NOMO-1 treated with DMSO at 0.1 percent for 48 hours (cell line): ENCODE measurements at regions not wholly inside any gene's neighbourhood (a gene's known extent, or its start where the extent isn't known, plus 50 kb on each side); places are given as distances from the start of the nearest gene placed in this dataset.

Experiments
- DNase-seq: peaks from one replicate; lab custom pipeline; 2025; ENCODE audit not compliant: unreplicated experiment; lab: John Stamatoyannopoulos, UW

GRCh38 chr3:59547874-59548273, 498.0 kb upstream of the CFAP20DC start:
- no peak for DNase-seq

DNA sequence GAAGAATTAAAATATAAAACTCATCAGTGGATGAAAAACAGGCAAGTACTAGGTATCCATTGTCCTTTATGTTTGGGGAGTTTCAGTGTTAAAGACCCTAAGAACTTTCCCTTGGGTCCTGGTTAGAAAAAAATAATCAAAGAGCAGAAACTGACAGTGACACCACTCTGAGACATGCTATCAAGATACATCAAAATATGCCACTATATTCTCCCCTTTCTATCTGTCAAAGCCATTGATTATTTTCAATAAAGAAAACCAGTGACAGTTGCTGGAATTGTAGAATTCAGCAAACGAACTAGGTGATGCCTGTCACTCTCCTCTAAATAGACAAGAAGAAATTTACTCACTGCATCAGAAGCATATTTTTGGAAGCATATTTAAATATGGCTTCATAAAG, 496.7 kb upstream of the CFAP20DC start:
- no peak for DNase-seq

DNA sequence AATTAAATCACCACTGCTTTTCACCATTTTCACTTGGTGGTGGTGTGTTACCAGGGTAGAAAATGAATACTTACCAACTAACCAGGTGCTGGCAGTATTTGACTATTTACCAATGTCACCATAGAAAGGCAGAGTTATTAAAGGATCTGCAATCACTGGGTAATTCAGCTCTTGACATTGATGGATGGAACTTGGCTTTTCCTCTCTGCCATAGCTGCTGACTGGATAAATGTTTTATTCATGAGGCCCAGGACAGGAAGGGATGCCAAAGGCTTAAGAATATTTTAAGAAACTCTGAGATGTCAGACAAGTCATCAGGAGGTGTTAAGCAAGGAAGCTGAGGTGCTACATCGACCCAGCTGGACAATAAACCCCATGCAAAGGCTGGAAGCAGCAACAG, 495.5 kb upstream of the CFAP20DC start:
- DNase-seq, result no peak

GRCh38 chr3:59542276-59542675, 492.5 kb upstream of the CFAP20DC start:
- DNase-seq, result no peak

DNA sequence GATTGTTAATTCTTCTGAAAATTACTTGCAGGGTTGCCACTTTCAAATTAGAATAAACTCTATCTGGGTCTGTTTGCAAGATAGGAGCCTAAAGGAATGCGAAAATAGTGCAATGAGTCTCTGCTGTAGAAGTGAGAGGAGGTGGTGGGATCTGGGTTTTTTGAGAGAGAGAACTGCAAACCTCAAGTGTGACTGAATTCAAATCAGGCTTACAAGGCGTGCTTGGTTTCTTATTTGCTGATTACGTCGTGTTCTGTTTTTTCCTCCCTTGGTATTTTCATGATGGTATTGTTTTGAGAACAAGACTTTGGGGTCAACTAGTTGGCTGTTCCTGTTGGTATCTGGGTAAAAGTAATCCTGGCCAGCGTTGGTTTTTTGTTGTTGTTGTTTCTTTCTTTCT, 490.9 kb upstream of the CFAP20DC start:
- DNase-seq, result no peak

DNA sequence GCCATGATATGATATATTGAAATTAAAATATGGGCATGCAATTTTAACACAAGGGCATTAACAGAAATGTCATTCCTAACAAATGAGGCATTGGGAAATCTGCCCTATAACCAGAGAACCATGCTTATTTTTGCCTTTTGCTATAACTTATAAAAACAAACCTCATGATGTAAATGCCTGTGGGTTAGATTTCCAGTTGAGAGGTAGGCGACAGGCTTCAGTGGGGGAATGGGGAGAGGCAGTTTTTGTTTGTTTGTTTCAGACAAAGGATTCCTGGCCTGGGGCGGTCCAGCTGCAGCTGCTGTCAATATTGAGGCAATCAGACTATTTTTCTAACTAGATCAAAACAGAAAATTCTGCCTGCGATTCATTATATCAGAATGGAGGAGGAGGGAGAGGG, 490.4 kb upstream of the CFAP20DC start:
- no peak for DNase-seq

DNA sequence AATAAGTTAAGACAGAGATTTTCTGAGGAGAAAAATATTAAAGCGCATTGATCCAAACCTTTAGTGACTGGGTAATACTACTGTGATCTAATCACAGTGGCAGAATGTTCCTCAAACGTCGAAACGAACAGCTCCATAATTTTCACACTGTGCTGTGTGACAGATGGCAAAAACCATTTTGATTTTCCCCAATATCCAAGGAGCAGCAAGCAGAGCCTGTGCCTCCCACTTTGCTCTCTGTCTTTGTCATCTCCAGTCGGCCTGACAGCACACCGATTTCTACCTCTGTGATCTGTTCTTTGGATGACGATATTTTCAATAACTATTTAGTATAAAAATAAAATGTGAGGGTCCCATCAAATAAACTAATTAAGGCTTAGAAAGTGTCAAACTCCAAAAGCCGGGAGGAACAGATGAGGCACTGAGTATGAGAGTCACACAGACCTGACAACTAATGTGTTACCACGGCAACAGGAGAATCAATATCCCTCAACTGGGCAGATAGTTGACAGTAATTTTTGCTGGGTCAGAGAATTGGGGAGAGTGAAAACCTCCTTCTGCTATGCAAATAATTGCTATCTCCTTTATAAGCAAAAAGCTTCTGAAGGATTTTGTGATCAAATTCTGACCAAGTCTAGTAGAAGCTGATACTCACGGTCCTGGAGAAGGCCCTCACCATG, 489.1 kb upstream of the CFAP20DC start:
- DNase-seq, result no peak

GRCh38 chr3:59535791-59536221, 486.0 kb upstream of the CFAP20DC start:
- DNase-seq, result no peak

- DNase-seq, result no peak
These were observed 482.2 kb upstream of the CFAP20DC start for GRCh38 chr3:59531994-59532393.

DNA sequence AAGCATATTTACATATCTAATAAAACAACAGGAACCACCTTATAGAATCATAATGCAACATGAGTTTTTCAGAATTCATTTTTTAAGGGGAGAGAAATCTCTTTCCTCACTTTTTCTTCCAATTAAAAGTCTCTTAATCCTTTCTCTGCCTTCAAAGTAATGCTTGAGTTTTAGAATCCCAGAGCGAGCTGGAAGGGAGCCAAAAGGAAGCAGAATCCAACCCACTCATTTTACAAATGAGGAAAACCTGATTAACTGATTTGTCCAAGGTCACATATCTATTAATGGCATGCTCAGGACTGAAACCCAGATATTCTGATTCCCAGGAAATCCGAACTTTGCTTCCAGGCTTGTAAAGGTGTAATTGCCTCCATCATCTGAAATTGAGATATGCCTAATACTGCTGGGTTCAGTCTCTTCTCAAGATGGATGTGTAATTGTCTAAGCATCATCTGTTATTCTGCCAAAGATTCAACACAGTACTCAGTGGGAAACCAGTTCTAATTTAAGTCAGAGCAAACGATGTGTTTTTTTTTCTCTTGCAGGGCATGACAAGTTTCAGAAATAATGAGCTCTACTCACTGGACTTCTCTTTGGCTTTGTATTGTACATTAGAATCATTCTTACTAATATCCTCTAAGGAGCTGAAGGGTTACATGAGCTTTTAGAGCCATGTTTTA, 481.4 kb upstream of the CFAP20DC start:
- no peak for DNase-seq

DNA sequence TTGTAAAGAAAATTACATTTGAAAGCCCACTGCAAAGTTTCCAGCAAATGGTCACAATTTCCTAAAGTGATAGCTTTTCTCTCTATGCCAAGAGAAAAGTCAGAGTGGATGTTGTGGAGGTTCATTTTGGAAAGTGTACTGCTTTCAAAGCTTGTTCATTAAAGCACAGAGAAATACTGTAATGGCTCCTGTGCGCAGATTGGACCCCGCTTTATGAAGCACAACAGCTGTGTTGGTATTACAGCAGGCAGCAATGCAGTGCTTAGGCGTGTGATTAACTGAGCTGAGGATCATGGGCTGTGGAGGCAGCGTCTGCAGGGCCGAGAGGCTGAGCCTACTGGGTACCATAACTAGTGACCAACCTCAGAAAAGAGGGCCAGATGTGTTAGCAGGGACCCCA, 478.4 kb upstream of the CFAP20DC start:
- DNase-seq, result no peak

GRCh38 chr3:59527493-59527892, 477.7 kb upstream of the CFAP20DC start:
- DNase-seq, result no peak

DNA sequence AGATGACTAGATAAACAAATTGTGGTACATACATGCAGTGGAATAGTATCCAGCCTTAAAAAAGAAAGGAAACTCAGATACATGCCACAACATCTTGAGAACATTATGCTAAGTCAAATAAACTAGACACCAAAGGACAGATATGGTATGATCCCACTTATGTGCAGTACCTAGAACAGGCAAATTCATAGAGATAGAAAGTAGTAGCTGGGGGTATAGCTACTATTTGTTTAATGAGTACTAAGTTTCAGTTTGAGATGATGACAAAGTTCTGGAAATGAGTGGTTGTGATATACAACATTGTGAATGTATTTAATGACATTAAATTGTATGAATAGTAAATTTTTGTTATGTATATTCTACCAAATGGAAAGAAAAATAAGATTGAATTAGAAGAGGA, 477.2 kb upstream of the CFAP20DC start:
- DNase-seq, result no peak

DNA sequence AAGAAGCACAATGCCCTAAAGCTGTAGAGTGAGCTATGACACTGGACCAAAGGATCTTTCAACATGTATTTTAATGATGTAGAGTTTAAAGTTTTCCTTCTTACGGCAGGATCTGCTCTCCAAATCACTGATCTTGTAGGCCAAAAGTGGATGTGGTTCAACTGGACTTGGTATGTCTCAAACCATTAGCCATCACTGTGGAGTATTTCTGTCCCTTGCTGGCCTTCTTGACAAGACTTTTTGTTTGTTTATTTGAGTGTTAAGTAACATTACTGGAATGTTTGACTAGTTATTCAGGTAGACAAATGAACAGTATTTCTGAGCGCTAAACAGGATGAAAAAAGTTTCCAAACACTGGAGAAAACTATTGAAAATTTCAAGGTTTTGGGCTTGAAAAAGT, 472.7 kb upstream of the CFAP20DC start:
- no peak for DNase-seq

- DNase-seq, result no peak
These were observed 469.3 kb upstream of the CFAP20DC start for GRCh38 chr3:59519094-59519493.

DNA sequence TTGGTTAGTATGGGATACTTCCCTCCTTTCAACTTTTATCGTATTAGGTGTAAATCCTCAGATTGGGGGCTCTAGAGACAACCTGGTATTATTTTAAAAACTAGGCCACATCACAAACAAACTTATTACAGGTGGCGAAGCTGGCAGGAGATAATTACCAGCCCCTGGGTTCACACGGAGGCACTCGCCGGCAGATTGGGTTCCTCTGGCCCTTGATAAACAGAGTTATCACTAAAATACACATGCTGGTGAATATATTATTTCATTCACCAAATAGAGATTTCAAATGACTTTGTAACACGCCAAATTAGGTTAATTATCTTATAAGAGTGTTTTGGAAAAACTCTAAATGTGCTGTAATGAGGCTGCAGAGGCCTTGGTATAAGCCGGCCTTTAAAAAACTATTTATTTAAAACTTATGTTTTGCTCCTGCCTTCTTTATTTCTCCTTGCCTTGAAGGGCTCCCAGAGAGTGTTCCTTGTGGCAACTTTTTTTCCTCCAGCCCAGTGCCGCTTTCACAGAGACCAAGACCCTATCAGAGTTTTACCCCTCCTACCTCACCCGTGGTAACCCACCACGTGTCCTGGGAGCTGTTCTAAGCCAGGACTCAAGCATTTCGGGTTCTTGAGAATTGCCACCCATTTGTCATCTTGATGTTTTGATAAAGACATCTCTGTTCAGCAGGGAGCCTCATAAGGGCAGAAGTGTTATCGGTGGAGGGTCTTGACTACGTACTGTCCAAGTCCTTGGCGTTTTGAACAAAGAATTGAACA, 468.6 kb upstream of the CFAP20DC start:
- DNase-seq, result no peak

DNA sequence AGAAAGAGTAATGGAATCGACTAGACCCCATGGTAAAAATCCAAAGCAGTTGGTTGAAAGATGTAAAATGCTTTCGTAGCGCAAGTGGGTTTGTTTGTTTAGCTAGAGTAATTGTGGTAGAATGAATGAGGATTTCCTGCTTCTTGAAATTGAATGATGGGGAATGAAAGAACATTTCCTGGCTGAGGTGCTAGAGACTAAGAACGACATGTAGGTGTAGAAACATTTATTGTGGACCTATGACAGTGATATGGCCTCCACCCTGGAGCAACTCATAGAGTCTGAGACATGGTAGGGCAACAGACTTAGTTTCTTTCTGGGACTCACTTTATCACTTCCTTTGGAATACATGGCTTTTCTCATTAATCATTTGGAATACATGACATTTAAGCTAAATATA, 467.6 kb upstream of the CFAP20DC start:
- no peak for DNase-seq

DNA sequence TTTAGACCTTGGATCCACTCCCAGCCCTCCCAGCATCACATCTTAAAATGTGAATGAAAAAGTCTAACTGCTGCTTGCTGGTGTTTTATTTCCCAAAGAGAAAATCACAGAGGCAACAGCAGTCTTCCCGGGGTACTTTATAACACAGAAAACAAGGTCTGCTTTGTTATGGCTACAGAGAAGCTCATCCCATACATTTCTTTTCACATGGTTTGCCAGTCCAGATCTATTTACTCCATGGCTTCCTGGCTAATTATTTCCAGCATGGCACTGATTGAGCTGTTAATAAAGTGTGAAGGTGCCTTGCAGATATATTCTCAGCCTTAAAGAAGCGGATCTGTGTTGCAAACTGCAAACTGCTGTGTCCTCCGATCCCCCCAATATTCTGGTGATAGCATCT, 466.1 kb upstream of the CFAP20DC start:
- no peak for DNase-seq

DNA sequence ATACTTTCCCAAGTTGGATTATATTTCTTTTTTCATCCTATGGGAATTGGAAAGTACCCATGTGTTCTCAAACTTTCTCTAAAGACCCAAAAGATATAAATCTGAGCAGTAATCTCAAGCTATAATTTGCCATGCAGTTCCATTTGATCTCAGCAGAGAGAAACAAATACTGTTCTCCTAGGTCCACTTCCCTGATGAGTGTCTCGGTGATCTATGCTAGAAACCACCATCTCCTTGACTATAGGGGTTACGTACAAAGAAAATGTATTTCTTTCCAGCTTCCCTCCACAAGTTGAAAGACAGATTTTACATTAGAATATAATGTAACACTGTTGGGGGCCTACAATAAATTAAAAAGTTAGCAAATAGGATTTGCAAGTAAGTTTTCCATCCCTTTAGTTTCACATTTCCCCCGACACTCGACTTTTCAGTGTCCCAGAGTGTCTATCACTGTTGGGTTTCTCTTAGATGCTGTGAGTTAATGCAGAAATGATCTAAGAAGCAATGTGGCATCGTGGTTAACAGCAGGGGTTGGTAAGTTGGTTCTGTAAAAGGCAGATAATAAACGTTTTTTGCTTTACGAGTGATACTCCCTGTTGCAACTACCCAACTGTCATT, 465.1 kb upstream of the CFAP20DC start:
- no peak for DNase-seq

DNA sequence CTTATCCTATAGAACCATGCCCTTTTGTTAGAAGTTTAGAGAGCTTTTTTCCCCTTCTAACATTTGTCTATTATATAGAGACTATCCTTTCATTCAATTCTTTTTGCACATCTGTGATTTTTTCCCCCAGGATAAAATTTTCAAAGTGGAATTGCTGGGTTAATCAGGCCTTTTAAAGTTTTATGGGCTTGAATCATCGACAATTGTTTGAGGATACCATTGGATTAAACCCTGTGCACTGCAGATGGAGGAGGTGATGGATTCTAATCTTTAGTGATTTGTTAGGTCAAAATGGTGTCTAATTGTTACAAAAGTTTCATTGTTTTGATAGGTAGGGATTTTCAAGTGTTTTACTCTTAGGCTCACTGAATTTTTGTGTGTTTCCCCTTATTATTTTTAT, 463.7 kb upstream of the CFAP20DC start:
- DNase-seq, result no peak

DNA sequence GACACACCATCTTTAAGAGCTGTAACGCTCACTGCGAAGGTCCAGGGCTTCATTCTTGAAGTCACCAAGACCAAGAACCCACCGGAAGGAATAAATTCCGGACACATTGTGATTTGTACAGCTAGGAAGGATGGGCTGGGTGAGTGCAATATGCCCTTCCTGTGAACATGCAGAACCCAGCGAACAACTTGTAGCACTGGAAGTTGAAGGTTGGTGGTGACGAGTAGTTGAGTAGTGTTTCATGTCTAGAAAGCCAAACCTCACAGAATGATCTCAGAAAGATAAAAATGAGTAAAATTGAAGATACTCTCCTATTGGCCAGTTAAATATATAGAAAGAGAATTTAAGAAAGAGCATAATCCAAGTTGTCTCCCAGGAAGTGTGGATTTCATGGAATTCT, 462.2 kb upstream of the CFAP20DC start:
- DNase-seq, result no peak

GRCh38 chr3:59510576-59510975, 460.8 kb upstream of the CFAP20DC start:
- DNase-seq, result no peak
